ENCODE measurements at regions not wholly inside any gene's neighbourhood (a gene's known extent, or its start where the extent isn't known, plus 50 kb on each side); places are given as distances from the start of the nearest gene placed in this dataset.

- Histone ChIP-seq H3K9me3 (no peaks in the 10 kb centered on the region), H3K36me3 (ENCODE audit: insufficient read depth in 1 of 2, low read depth in 1 of 2) (no peaks in the 10 kb centered on the region), H3K27me3 (ENCODE audit: insufficient read depth in 3 of 3, low read length in 2 of 3) (no peaks in the 10 kb centered on the region), H3K4me1 (no peaks in the 10 kb centered on the region), H3K27ac (no peak overlapping the region), H3K4me3 (no peak overlapping the region)
- TF ChIP-seq CTCF (IDR thresholded peaks at IDR 0.05) = no peak
- ATAC-seq (no peak), DNase-seq (no peak)
- WGBS, 3 donors = 76 to 83% (median 77%) methylated on average over 1 of the region's 1 CpG
- intact Hi-C loops (cut with DNase I) = no loop called here
Observed at GRCh38 chr12:77497647-77498046, 333.0 kb upstream of the NAV3 start.

- ATAC-seq = no peak
- H3K4me3 ChIP-seq = no peak overlapping the region
- intact Hi-C loops (cut with DNase I) = no loop called here
- H3K4me1 ChIP-seq = no peaks in the 10 kb centered on the region
- H3K9me3 ChIP-seq = no peaks in the 10 kb centered on the region
- DNase-seq = no peak
- no peaks in the 10 kb centered on the region for H3K27me3 ChIP-seq (ENCODE audit: insufficient read depth in 3 of 3, low read length in 2 of 3)
- H3K36me3 ChIP-seq (ENCODE audit: insufficient read depth in 1 of 2, low read depth in 1 of 2) = no peaks in the 10 kb centered on the region
- WGBS, 3 donors = 91 to 93% (median 92%) methylated on average over 5 of the region's 5 CpGs
- H3K27ac ChIP-seq = no peak overlapping the region
- TF ChIP-seq CTCF (IDR thresholded peaks at IDR 0.05) = no peak
Observed at GRCh38 chr12:77496714-77497113, 334.0 kb upstream of the NAV3 start.

GRCh38 chr12:77494296-77494695 is 336.4 kb upstream of the NAV3 start:
- H3K36me3 ChIP-seq (ENCODE audit: insufficient read depth in 1 of 2, low read depth in 1 of 2) = no peaks in the 10 kb centered on the region
- no peak overlapping the region for H3K4me3 ChIP-seq
- H3K4me1 ChIP-seq = no peaks in the 10 kb centered on the region
- intact Hi-C loops (cut with DNase I) = no loop called here
- 56 to 85% (median 66%) methylated on average over 3 of the region's 3 CpGs for WGBS, 3 donors
- no peaks in the 10 kb centered on the region for H3K9me3 ChIP-seq
- ATAC-seq (no peak), DNase-seq (no peak)
- no peak overlapping the region for H3K27ac ChIP-seq
- TF ChIP-seq CTCF (IDR thresholded peaks at IDR 0.05) = no peak
- H3K27me3 ChIP-seq (ENCODE audit: insufficient read depth in 3 of 3, low read length in 2 of 3) = no peaks in the 10 kb centered on the region

GRCh38 chr12:77493302-77494168 is 337.2 kb upstream of the NAV3 start:
- no peak for ATAC-seq
- Histone ChIP-seq H3K4me3 (no peak overlapping the region), H3K27ac (no peak overlapping the region), H3K36me3 (ENCODE audit: insufficient read depth in 1 of 2, low read depth in 1 of 2) (no peaks in the 10 kb centered on the region), H3K27me3 (ENCODE audit: insufficient read depth in 3 of 3, low read length in 2 of 3) (no peaks in the 10 kb centered on the region), H3K4me1 (no peaks in the 10 kb centered on the region), H3K9me3 (no peaks in the 10 kb centered on the region)
- no peak for DNase-seq
- WGBS, 3 donors = 52 to 57% (median 54%) methylated on average over 5 of the region's 5 CpGs
- TF ChIP-seq CTCF (IDR thresholded peaks at IDR 0.05) = no peak
- intact Hi-C loops (cut with DNase I) = no loop called here

GRCh38 chr12:77492536-77492935 is 338.2 kb upstream of the NAV3 start:
- Histone ChIP-seq H3K27ac (no peak overlapping the region), H3K36me3 (ENCODE audit: insufficient read depth in 1 of 2, low read depth in 1 of 2) (no peaks in the 10 kb centered on the region), H3K4me3 (no peak overlapping the region), H3K9me3 (no peaks in the 10 kb centered on the region), H3K27me3 (ENCODE audit: insufficient read depth in 3 of 3, low read length in 2 of 3) (no peaks in the 10 kb centered on the region), H3K4me1 (no peaks in the 10 kb centered on the region)
- DNase-seq (no peak), ATAC-seq (no peak)
- no peak for TF ChIP-seq CTCF (IDR thresholded peaks at IDR 0.05)
- intact Hi-C loops (cut with DNase I) = no loop called here
- WGBS, 3 donors = 55 to 80% (median 64%) methylated on average over 4 of the region's 4 CpGs

Data from psoas muscle (tissue), 7 donors.